HepG2 (cell line): ENCODE measurements at regions not wholly inside any gene's neighbourhood (a gene's known extent, or its start where the extent isn't known, plus 50 kb on each side); places are given as distances from the start of the nearest gene placed in this dataset.

Experiments
- ATAC-seq: fragments of 200-7000 bp; cut with Tn5 transposase; 3 replicates; pipeline ENCODE4 v1.9.1; 2020; ENCODE audit warnings: mild to moderate bottlenecking, moderate library complexity
- BruUV-seq: library from RNA; stranded (reverse); fragments of 400-500 nt; replicated peaks from 2 replicates; lab custom pipeline; 2021; lab: Mats Ljungman, UMichigan
- CTCF ChIA-PET: fragments of 300-600 bp; formaldehyde crosslinking; extraction: SDS; loops from one replicate; lab custom pipeline; 2021; ENCODE audit warnings: low total read pairs, inconsistent platforms, low intra/inter-chr PET ratio; lab: Yijun Ruan, JAX
- POLR2A ChIA-PET: fragments of 350-600 bp; sonication (Branson Sonifier 250); formaldehyde crosslinking; loops from one replicate; lab custom pipeline; 2020; ENCODE audit warnings: antibody characterized with exemption, inconsistent platforms; lab: Yijun Ruan, JAX
- DNase-seq: peaks from one replicate; pipeline ENCODE4 v3.0.0-alpha.2; 2015; ENCODE audit warnings: low spot score
- FAIRE-seq: peaks from 3 replicates; lab custom pipeline; 2011; peaks lifted over from hg19 to GRCh38; lab: Jason Lieb, UNC
- H2AFZ ChIP-seq: one replicate; pipeline ENCODE4 v1.6.1; 2011; ENCODE audit warnings: low read length, inconsistent platforms
- H3K27ac ChIP-seq: fragments of 300-600 bp; 3 replicates; pipeline ENCODE4 v1.8.0; 2011; ENCODE audit warnings: mixed run types, mild to moderate bottlenecking, mixed read lengths, low read length, inconsistent platforms; ENCODE audit not compliant: insufficient read depth; ENCODE audit errors: extremely low read length
- H3K27me3 ChIP-seq, 2 experiments: fragments of 200-600 bp in 1 of 2; 2 replicates in 1 of 2; 3 replicates in 1 of 2; pipeline versions ENCODE4 v1.6.0 to v1.8.0; 2011; ENCODE audit warnings: low read length in 2 of 2, mild to moderate bottlenecking in 2 of 2, moderate library complexity in 2 of 2, inconsistent platforms in 1 of 2; ENCODE audit not compliant: insufficient read depth in 2 of 2, control insufficient read depth in 1 of 2
- H3K36me3 ChIP-seq, 2 experiments: fragments of 200-600 bp in 1 of 2; replicated peaks in 1 of 2; 2 replicates in 1 of 2; 3 replicates in 1 of 2; pipeline versions ENCODE4 v1.5.1 to v1.8.0; 2011; ENCODE audit warnings: low read length in 2 of 2, inconsistent platforms in 1 of 2; ENCODE audit not compliant: insufficient read depth in 2 of 2, control insufficient read depth in 1 of 2
- H3K4me1 ChIP-seq: 2 replicates; pipeline ENCODE4 v1.5.1; 2012; ENCODE audit warnings: low read length, inconsistent platforms; ENCODE audit not compliant: insufficient read depth
- H3K4me2 ChIP-seq: 2 replicates; pipeline ENCODE4 v1.6.0; 2011; ENCODE audit warnings: low read depth, low read length, inconsistent platforms
- H3K4me3 ChIP-seq, 3 experiments: fragments of 200-600 bp in 1 of 3; sonication (generic), shearing (Covaris generic) in 1 of 3; replicated peaks in 1 of 3; 2 replicates each; pipeline ENCODE4 v1.5.1; 2011 to 2016; ENCODE audit warnings: low read length in 3 of 3, inconsistent platforms in 2 of 3, low read depth in 2 of 3, mild to moderate bottlenecking in 2 of 3, control low read depth in 1 of 3, mixed read lengths in 1 of 3; ENCODE audit not compliant: insufficient read depth in 1 of 3
- H3K79me2 ChIP-seq: one replicate; pipeline ENCODE4 v1.6.1; 2011; ENCODE audit warnings: low read length, inconsistent platforms; ENCODE audit not compliant: insufficient read depth
- H3K9ac ChIP-seq: 2 replicates; pipeline ENCODE4 v1.6.0; 2011; ENCODE audit warnings: mild to moderate bottlenecking, low read depth, low read length, inconsistent platforms; ENCODE audit not compliant: insufficient read depth
- H3K9me3 ChIP-seq: 2 replicates; pipeline ENCODE4 v1.5.1; 2012; ENCODE audit warnings: mild to moderate bottlenecking, low read length
- H4K20me1 ChIP-seq: 2 replicates; pipeline ENCODE4 v1.6.0; 2011; ENCODE audit warnings: inconsistent platforms, mild to moderate bottlenecking, low read length, moderate library complexity; ENCODE audit not compliant: insufficient read depth
- CTCF ChIP-seq: sonication (generic); formaldehyde crosslinking; IDR thresholded peaks from 2 replicates; pipeline ENCODE4 v1.5.0; 2020; ENCODE audit warnings: mild to moderate bottlenecking, missing genetic modification reagents, moderate library complexity
- EZH2 ChIP-seq: conservative IDR thresholded peaks from 2 replicates; pipeline ENCODE4 v1.6.1; 2012; ENCODE audit warnings: mild to moderate bottlenecking, low read depth, low read length, moderate library complexity
- HCFC1 ChIP-seq: fragments of 150-350 bp; IDR thresholded peaks from 2 replicates; pipeline ENCODE4 v1.6.1; 2014; ENCODE audit warnings: low read depth, low read length
- HNF4A ChIP-seq: sonication (generic); formaldehyde crosslinking; IDR thresholded peaks from 2 replicates; pipeline ENCODE4 v1.4.0; 2020; ENCODE audit warnings: missing genetic modification reagents
- HNRNPK ChIP-seq: fragments of 200-400 bp; formaldehyde crosslinking; IDR thresholded peaks from 2 replicates; pipeline ENCODE4 v1.6.1; 2018; ENCODE audit warnings: low read length, low read depth, moderate library complexity, mild to moderate bottlenecking; ENCODE audit not compliant: poor library complexity, severe bottlenecking
- SALL1 ChIP-seq: sonication (generic); formaldehyde crosslinking; IDR thresholded peaks from 2 replicates; pipeline ENCODE4 v1.8.0; 2022; ENCODE audit warnings: mild to moderate bottlenecking, missing genetic modification reagents
- STAG1 ChIP-seq: sonication (generic); formaldehyde crosslinking; IDR thresholded peaks from 2 replicates; pipeline ENCODE4 v1.4.0; 2020; ENCODE audit warnings: missing genetic modification reagents
- ZNF263 ChIP-seq: sonication (generic); formaldehyde crosslinking; IDR thresholded peaks from 2 replicates; pipeline ENCODE4 v1.4.0; 2020; ENCODE audit warnings: missing genetic modification reagents
- ZNF549 ChIP-seq: sonication (generic); formaldehyde crosslinking; IDR thresholded peaks from 2 replicates; pipeline ENCODE4 v1.5.0; 2020; ENCODE audit warnings: missing genetic modification reagents
- ZNF629 ChIP-seq: sonication (generic); formaldehyde crosslinking; conservative IDR thresholded peaks from 2 replicates; pipeline ENCODE4 v1.5.0; 2020; ENCODE audit warnings: missing genetic modification reagents
- ZNF678 ChIP-seq: sonication (generic); formaldehyde crosslinking; IDR thresholded peaks from 2 replicates; pipeline ENCODE4 v1.4.0; 2020; ENCODE audit warnings: mild to moderate bottlenecking, missing genetic modification reagents
- WGBS: methylation state at CpG from one replicate; pipeline ENCODE4 v1.1.6; 2017; ENCODE audit warnings: low lambda C conversion rate; 5-methylcytosine and 5-hydroxymethylcytosine counted together
- in situ Hi-C: cut with HindIII; loops from 2 replicates; pipeline ENCODE4 v1.10.0; 2017; ENCODE audit warnings: low pct_unique_long_range_greater_than_20kb; ENCODE audit not compliant: extremely low pct_ligation_motif_present
- intact Hi-C: fragments of 100-400 bp; cut with micrococcal nuclease; formaldehyde crosslinking; loops from one replicate; pipeline ENCODE4 v1.10.0; 2022; ENCODE audit not compliant: unreplicated experiment
- TF ChIP-seq, protein P1 (sequence below): IDR thresholded peaks from 2 replicates; pipeline ENCODE4 v1.4.0; 2020; ENCODE audit warnings: mild to moderate bottlenecking, missing genetic modification reagents
- TF ChIP-seq, protein P2 (sequence below): sonication (generic); formaldehyde crosslinking; IDR thresholded peaks from 2 replicates; pipeline ENCODE4 v1.9.0; 2021; ENCODE audit warnings: missing genetic modification reagents, mild to moderate bottlenecking, borderline replicate concordance
- TF ChIP-seq, protein P3 (sequence below): sonication (generic); formaldehyde crosslinking; IDR thresholded peaks from 2 replicates; pipeline ENCODE4 v1.4.0; 2020; ENCODE audit warnings: missing genetic modification reagents

- TF ChIP-seq HNF4A (CRISPR knock-in tag) (peak; percentile 87), SALL1 (CRISPR knock-in tag) (peak; percentile 21; the same call in 1 of the 2 replicates), ZNF549 (peak; percentile 89), EZH2 (no peak), ZNF263 (CRISPR knock-in tag) (0 out of 2 replicates have a peak, but pooled peaks have one; percentile 29), ZNF629 (CRISPR knock-in tag) (0 out of 2 replicates have a peak, but pooled peaks have one; percentile 26)
- TF ChIP-seq, protein P1, sequence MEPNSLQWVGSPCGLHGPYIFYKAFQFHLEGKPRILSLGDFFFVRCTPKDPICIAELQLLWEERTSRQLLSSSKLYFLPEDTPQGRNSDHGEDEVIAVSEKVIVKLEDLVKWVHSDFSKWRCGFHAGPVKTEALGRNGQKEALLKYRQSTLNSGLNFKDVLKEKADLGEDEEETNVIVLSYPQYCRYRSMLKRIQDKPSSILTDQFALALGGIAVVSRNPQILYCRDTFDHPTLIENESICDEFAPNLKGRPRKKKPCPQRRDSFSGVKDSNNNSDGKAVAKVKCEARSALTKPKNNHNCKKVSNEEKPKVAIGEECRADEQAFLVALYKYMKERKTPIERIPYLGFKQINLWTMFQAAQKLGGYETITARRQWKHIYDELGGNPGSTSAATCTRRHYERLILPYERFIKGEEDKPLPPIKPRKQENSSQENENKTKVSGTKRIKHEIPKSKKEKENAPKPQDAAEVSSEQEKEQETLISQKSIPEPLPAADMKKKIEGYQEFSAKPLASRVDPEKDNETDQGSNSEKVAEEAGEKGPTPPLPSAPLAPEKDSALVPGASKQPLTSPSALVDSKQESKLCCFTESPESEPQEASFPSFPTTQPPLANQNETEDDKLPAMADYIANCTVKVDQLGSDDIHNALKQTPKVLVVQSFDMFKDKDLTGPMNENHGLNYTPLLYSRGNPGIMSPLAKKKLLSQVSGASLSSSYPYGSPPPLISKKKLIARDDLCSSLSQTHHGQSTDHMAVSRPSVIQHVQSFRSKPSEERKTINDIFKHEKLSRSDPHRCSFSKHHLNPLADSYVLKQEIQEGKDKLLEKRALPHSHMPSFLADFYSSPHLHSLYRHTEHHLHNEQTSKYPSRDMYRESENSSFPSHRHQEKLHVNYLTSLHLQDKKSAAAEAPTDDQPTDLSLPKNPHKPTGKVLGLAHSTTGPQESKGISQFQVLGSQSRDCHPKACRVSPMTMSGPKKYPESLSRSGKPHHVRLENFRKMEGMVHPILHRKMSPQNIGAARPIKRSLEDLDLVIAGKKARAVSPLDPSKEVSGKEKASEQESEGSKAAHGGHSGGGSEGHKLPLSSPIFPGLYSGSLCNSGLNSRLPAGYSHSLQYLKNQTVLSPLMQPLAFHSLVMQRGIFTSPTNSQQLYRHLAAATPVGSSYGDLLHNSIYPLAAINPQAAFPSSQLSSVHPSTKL (CRISPR knock-in tag): peak; percentile 38; the same call in 1 of the 2 replicates
Observed at GRCh38 chr12:19912991-19913390, 455.3 kb upstream of the PDE3A start (continued).

GRCh38 chr12:19915392-19916195, 452.7 kb upstream of the PDE3A start:
- H3K79me2 ChIP-seq: no peaks in the 10 kb centered on the region
- no peak for DNase-seq
- no peak overlapping the region for H2AFZ ChIP-seq
- H3K27ac ChIP-seq: no peak overlapping the region
- POLR2A ChIA-PET: no interaction called here
- in situ Hi-C loops: no loop called here
- no peaks in the 10 kb centered on the region for H3K36me3 ChIP-seq
- H3K9me3 ChIP-seq: no peaks in the 10 kb centered on the region
- ATAC-seq: no peak
- FAIRE-seq: no peak
- CTCF ChIA-PET: no interaction called here
- H3K4me3 ChIP-seq: no peak overlapping the region
- 0 out of 2 replicates have a peak, but pooled peaks cover 21% of the 10 kb centered on the region for H3K4me1 ChIP-seq
- no peak overlapping the region for H3K4me2 ChIP-seq
- TF ChIP-seq ZNF678 (CRISPR knock-in tag): no peak
- no peak for TF ChIP-seq HCFC1
- TF ChIP-seq, protein P2, sequence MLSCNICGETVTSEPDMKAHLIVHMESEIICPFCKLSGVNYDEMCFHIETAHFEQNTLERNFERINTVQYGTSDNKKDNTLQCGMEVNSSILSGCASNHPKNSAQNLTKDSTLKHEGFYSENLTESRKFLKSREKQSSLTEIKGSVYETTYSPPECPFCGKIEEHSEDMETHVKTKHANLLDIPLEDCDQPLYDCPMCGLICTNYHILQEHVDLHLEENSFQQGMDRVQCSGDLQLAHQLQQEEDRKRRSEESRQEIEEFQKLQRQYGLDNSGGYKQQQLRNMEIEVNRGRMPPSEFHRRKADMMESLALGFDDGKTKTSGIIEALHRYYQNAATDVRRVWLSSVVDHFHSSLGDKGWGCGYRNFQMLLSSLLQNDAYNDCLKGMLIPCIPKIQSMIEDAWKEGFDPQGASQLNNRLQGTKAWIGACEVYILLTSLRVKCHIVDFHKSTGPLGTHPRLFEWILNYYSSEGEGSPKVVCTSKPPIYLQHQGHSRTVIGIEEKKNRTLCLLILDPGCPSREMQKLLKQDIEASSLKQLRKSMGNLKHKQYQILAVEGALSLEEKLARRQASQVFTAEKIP (CRISPR knock-in tag): no peak
- TF ChIP-seq CTCF (CRISPR knock-in tag): peak; percentile 28
- TF ChIP-seq HNRNPK: no peak
- TF ChIP-seq, protein P3, sequence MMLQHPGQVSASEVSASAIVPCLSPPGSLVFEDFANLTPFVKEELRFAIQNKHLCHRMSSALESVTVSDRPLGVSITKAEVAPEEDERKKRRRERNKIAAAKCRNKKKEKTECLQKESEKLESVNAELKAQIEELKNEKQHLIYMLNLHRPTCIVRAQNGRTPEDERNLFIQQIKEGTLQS: no peak
- peak; percentile 35 for TF ChIP-seq STAG1 (CRISPR knock-in tag)
- intact Hi-C loops: no loop called here
- H3K9ac ChIP-seq: no peak overlapping the region
- no TSS peak for BruUV-seq
- WGBS: 21% methylated on average over 3 of the region's 3 CpGs
- H3K27me3 ChIP-seq: no peaks in the 10 kb centered on the region
- no peaks in the 10 kb centered on the region for H4K20me1 ChIP-seq
